Neural progenitor cell (in vitro differentiated cells): ENCODE measurements at regions not wholly inside any gene's neighbourhood (a gene's known extent, or its start where the extent isn't known, plus 50 kb on each side); places are given as distances from the start of the nearest gene placed in this dataset.

Experiments used
- CTCF ChIP-seq: fragments of 200-600 bp; sonication (generic); IDR thresholded peaks from 2 replicates; pipeline ENCODE4 v1.5.1; 2017; ENCODE audit warnings: antibody characterized with exemption, mild to moderate bottlenecking
- EZH2phosphoT487 ChIP-seq: fragments of 200-600 bp; sonication (generic); IDR thresholded peaks from 2 replicates; pipeline ENCODE4 v1.6.1; 2017; ENCODE audit warnings: antibody characterized with exemption

GRCh38 chr5:100423330-100423729 lies 111.8 kb upstream of the FAM174A start:
- TF ChIP-seq EZH2phosphoT487 (no peak), CTCF (no peak)
